Body of pancreas (tissue), 4 donors: ENCODE measurements at regions not wholly inside any gene's neighbourhood (a gene's known extent, or its start where the extent isn't known, plus 50 kb on each side); places are given as distances from the start of the nearest gene placed in this dataset.

ENCODE experiments used
- ATAC-seq: fragments of 150-250 bp; one replicate; pipeline ENCODE4 v1.9.1; 2016
- DNase-seq, 4 donors: peaks; one replicate each; pipeline ENCODE4 v3.0.0-alpha.2; 2019
- H3K27ac ChIP-seq, 4 donors: fragments of 200-600 bp; sonication (generic); 1 replicate in 3 of 4; 2 replicates in 1 of 4; pipeline versions ENCODE4 v1.5.1 to v1.6.1; 2016 to 2019; ENCODE audit warnings: mild to moderate bottlenecking in 1 of 4, mixed read lengths in 1 of 4, moderate library complexity in 1 of 4
- H3K27me3 ChIP-seq, 2 donors: fragments of 200-600 bp; sonication (generic); one replicate each; pipeline ENCODE4 v1.6.0; 2016; ENCODE audit warnings: mild to moderate bottlenecking in 1 of 2
- H3K36me3 ChIP-seq, 2 donors: fragments of 200-600 bp; sonication (generic); replicated peaks in 1 of 2; 2 replicates each; pipeline ENCODE4 v1.5.1; 2016; ENCODE audit warnings: low read depth in 2 of 2; ENCODE audit not compliant: insufficient read depth in 1 of 2
- H3K4me1 ChIP-seq: fragments of 200-600 bp; sonication (generic); one replicate; pipeline ENCODE4 v1.6.0; 2016
- H3K4me3 ChIP-seq, 2 donors: fragments of 200-600 bp; sonication (generic); 1 replicate in 1 of 2; 2 replicates in 1 of 2; pipeline ENCODE4 v1.5.1; 2016 to 2019
- H3K9me3 ChIP-seq, 3 donors: fragments of 200-600 bp; sonication (generic); 1 replicate in 2 of 3; 2 replicates in 1 of 3; pipeline ENCODE4 v1.5.1; 2016
- POLR2A ChIP-seq, 3 donors: fragments of 450-650 bp; IDR thresholded peaks; one replicate each; pipeline ENCODE4 v1.6.1; 2016; ENCODE audit warnings: antibody characterized with exemption in 3 of 3, mild to moderate bottlenecking in 2 of 3
- WGBS, 2 donors: methylation state at CpG; one replicate each; pipeline ENCODE4 v1.1.5; 2017; 5-methylcytosine and 5-hydroxymethylcytosine counted together
- intact Hi-C: fragments of 100-400 bp; cut with DNase I; formaldehyde crosslinking; loops from one replicate; pipeline ENCODE4 v1.15.1; 2023
- TF ChIP-seq, protein P1 (sequence below), 7 experiments: fragments of 450-650 bp in 4 of 7; fragments of 200-600 bp in 3 of 7; sonication (generic) in 3 of 7; IDR thresholded peaks; one replicate each; pipeline ENCODE4 v1.5.1; 2016 to 2019; ENCODE audit warnings: antibody characterized with exemption in 7 of 7

DNA sequence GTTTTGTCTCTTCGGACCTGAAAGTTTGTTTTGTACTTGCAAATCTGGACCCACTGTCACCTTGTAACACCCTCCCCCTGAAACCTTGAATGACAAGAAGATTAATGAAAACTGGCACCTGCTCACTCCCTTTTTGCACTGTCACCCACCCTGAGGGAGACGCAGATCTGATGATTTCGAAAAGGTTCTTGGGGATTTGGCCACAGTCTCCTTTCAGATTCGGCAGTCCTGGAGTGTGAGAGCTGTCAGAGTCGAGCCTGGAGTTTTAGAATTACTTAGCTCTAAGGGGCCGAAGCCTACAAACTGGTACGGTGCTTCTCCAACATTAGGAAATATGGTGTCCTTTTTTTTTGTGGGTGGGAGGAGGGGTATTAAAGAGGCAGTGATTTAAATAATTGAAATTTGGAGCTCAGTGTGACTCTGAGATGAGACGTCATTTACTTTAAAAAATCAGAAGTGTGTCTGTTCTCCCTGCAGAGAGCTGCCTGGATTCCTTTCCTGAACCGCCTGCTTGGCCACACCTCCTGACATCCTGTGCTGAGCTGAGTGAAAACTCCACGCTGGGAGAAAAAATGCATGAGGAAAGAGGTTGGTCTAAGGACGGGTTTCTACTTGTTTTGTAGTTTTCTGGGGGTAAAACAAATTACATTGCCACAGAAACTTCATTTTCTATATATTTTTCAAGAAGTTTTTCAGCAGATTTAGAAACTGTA, 447.0 kb upstream of the CDH4 start:
- ATAC-seq (no peak), DNase-seq (no peak)
- H3K4me1 ChIP-seq, result no peaks in the 10 kb centered on the region
- no peaks in the 10 kb centered on the region for H3K9me3 ChIP-seq
- H3K27ac ChIP-seq, result no peak overlapping the region
- H3K4me3 ChIP-seq, result no peak overlapping the region
- no peaks in the 10 kb centered on the region for H3K27me3 ChIP-seq
- WGBS, 2 donors, result 10 to 16% methylated on average over 11 of the region's 11 CpGs
- intact Hi-C loops, result no loop called here
- H3K36me3 ChIP-seq, result no peaks in the 10 kb centered on the region
- TF ChIP-seq, protein P1, sequence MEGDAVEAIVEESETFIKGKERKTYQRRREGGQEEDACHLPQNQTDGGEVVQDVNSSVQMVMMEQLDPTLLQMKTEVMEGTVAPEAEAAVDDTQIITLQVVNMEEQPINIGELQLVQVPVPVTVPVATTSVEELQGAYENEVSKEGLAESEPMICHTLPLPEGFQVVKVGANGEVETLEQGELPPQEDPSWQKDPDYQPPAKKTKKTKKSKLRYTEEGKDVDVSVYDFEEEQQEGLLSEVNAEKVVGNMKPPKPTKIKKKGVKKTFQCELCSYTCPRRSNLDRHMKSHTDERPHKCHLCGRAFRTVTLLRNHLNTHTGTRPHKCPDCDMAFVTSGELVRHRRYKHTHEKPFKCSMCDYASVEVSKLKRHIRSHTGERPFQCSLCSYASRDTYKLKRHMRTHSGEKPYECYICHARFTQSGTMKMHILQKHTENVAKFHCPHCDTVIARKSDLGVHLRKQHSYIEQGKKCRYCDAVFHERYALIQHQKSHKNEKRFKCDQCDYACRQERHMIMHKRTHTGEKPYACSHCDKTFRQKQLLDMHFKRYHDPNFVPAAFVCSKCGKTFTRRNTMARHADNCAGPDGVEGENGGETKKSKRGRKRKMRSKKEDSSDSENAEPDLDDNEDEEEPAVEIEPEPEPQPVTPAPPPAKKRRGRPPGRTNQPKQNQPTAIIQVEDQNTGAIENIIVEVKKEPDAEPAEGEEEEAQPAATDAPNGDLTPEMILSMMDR (IDR thresholded peaks at IDR 0.05), result no peak
- no peak for TF ChIP-seq POLR2A (IDR thresholded peaks at IDR 0.05)

- Histone ChIP-seq H3K9me3 (no peaks in the 10 kb centered on the region), H3K36me3 (no peaks in the 10 kb centered on the region), H3K4me1 (no peaks in the 10 kb centered on the region), H3K4me3 (no peak overlapping the region), H3K27me3 (no peaks in the 10 kb centered on the region), H3K27ac (no peak overlapping the region)
- ATAC-seq (no peak), DNase-seq (no peak)
- TF ChIP-seq, protein P1 (IDR thresholded peaks at IDR 0.05), result no peak
- TF ChIP-seq POLR2A (IDR thresholded peaks at IDR 0.05), result no peak
- 79 to 80% methylated on average over 6 of the region's 6 CpGs for WGBS, 2 donors
- intact Hi-C loops, result no loop called here
Observed at GRCh38 chr20:60806354-60806753, 445.7 kb upstream of the CDH4 start.

- H3K36me3 ChIP-seq, result no peaks in the 10 kb centered on the region
- WGBS, 2 donors, result 80 to 81% methylated on average over 5 of the region's 5 CpGs
- no peaks in the 10 kb centered on the region for H3K27me3 ChIP-seq
- no peaks in the 10 kb centered on the region for H3K4me1 ChIP-seq
- H3K27ac ChIP-seq, result no peak overlapping the region
- no peak for TF ChIP-seq POLR2A (IDR thresholded peaks at IDR 0.05)
- TF ChIP-seq, protein P1 (IDR thresholded peaks at IDR 0.05), result no peak
- intact Hi-C loops, result no loop called here
- no peak overlapping the region for H3K4me3 ChIP-seq
- DNase-seq, result no peak
- ATAC-seq, result no peak
- H3K9me3 ChIP-seq, result no peaks in the 10 kb centered on the region
Observed at GRCh38 chr20:60806824-60807223, 445.2 kb upstream of the CDH4 start.

GRCh38 chr20:60808003-60808672, 443.9 kb upstream of the CDH4 start:
- Histone ChIP-seq H3K4me3 (no peak overlapping the region), H3K27me3 (no peaks in the 10 kb centered on the region), H3K27ac (no peak overlapping the region), H3K36me3 (no peaks in the 10 kb centered on the region), H3K4me1 (no peaks in the 10 kb centered on the region), H3K9me3 (no peaks in the 10 kb centered on the region)
- DNase-seq (no peak), ATAC-seq (no peak)
- TF ChIP-seq, protein P1 (IDR thresholded peaks at IDR 0.05), result no peak
- TF ChIP-seq POLR2A (IDR thresholded peaks at IDR 0.05), result no peak
- WGBS, 2 donors, result 80 to 86% methylated on average over 15 to 16 of the region's 16 CpGs
- intact Hi-C loops, result no loop called here

DNA sequence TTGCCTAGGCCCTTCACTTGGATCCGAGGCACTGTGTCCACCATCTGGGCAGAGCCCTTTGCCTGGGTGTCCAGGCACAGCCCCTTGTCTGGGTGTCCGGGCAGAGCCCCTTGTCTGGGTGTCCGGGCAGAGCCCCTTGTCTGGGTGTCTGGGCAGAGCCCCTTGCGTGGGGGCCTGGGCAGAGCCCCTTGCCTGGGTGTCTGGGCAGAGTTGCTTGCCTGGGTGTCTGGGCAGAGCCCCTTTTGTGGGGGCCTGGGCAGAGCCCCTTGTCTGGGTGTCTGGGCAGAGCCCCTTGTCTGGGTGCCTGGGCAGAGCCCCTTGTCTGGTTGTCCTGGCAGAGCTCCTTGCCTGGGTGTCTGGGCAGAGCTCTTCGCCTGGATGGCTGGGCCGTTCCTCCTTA, 443.4 kb upstream of the CDH4 start:
- no peak for DNase-seq
- Histone ChIP-seq H3K36me3 (no peaks in the 10 kb centered on the region), H3K27me3 (no peaks in the 10 kb centered on the region), H3K27ac (no peak overlapping the region), H3K4me3 (no peak overlapping the region), H3K9me3 (no peaks in the 10 kb centered on the region), H3K4me1 (no peaks in the 10 kb centered on the region)
- no peak for ATAC-seq
- intact Hi-C loops, result no loop called here
- TF ChIP-seq, protein P1 (IDR thresholded peaks at IDR 0.05), result no peak
- no peak for TF ChIP-seq POLR2A (IDR thresholded peaks at IDR 0.05)
- WGBS, 2 donors, result 60 to 76% methylated on average over 5 of the region's 6 CpGs
